Neural cell (in vitro differentiated cells): ENCODE measurements at regions not wholly inside any gene's neighbourhood (a gene's known extent, or its start where the extent isn't known, plus 50 kb on each side); places are given as distances from the start of the nearest gene placed in this dataset.

ENCODE experiments used
- CTCF ChIP-seq: fragments of 450-650 bp; IDR thresholded peaks from 2 replicates; pipeline ENCODE4 v1.5.1; 2014; ENCODE audit warnings: antibody characterized with exemption, mild to moderate bottlenecking, moderate library complexity; ENCODE audit not compliant: poor library complexity, severe bottlenecking
- EP300 ChIP-seq: fragments of 450-650 bp; conservative IDR thresholded peaks from 2 replicates; pipeline ENCODE4 v1.6.1; 2014; ENCODE audit warnings: antibody characterized with exemption, mild to moderate bottlenecking, moderate library complexity; ENCODE audit not compliant: poor library complexity, severe bottlenecking
- EZH2 ChIP-seq: fragments of 200-600, 300-800 bp; shearing (Covaris generic), sonication (generic); IDR thresholded peaks from 2 replicates; pipeline ENCODE4 v1.6.1; 2014; ENCODE audit warnings: antibody characterized with exemption, low read length, borderline replicate concordance, mild to moderate bottlenecking; ENCODE audit not compliant: insufficient read depth, poor library complexity, severe bottlenecking
- MXI1 ChIP-seq: fragments of 450-650 bp; conservative IDR thresholded peaks from 2 replicates; pipeline ENCODE4 v1.6.1; 2014; ENCODE audit warnings: antibody characterized with exemption, mild to moderate bottlenecking; ENCODE audit not compliant: poor library complexity, severe bottlenecking
- POLR2AphosphoS5 ChIP-seq: IDR thresholded peaks from 2 replicates; pipeline ENCODE4 v1.6.1; 2012
- RAD21 ChIP-seq: fragments of 450-650 bp; conservative IDR thresholded peaks from 2 replicates; pipeline ENCODE4 v1.6.1; 2014; ENCODE audit warnings: antibody characterized with exemption, mild to moderate bottlenecking, moderate library complexity
- REST ChIP-seq: IDR thresholded peaks from 2 replicates; pipeline ENCODE4 v1.6.1; 2012; ENCODE audit warnings: borderline replicate concordance
- SMC3 ChIP-seq: fragments of 450-650 bp; conservative IDR thresholded peaks from 2 replicates; pipeline ENCODE4 v1.6.1; 2014; ENCODE audit warnings: antibody characterized with exemption, mild to moderate bottlenecking, moderate library complexity; ENCODE audit not compliant: poor library complexity
- TAF1 ChIP-seq: IDR thresholded peaks from 2 replicates; pipeline ENCODE4 v1.6.1; 2012; ENCODE audit warnings: low read depth

- TF ChIP-seq CTCF (no peak), EP300 (no peak), EZH2 (no peak), MXI1 (no peak), RAD21 (no peak), REST (no peak), POLR2AphosphoS5 (no peak), SMC3 (no peak), TAF1 (no peak)
Observed at GRCh38 chr1:240030236-240030635, 61.4 kb upstream of the FMN2 start.
